Activated T-helper 17 cell treated with anti-CD3 and anti-CD28 coated beads, Interleukin-2, amount 50 U/mL, for 72 hours (primary cell): ENCODE measurements at regions not wholly inside any gene's neighbourhood (a gene's known extent, or its start where the extent isn't known, plus 50 kb on each side); places are given as distances from the start of the nearest gene placed in this dataset.
A peak's percentile ranks its signal among the peaks of the same experiment; 100 is the strongest.
"Not testable (repeated sequence)": the region's sequence is repeated elsewhere in the genome, so short reads cannot be mapped to it uniquely, and the experiment has no call there.

Experiments used
- ATAC-seq: fragments of 150-1000 bp; cut with Tn5 transposase; replicated peaks from 2 replicates; pipeline ENCODE4 v1.10.0; 2021; ENCODE audit warnings: mild to moderate bottlenecking, moderate library complexity
- H3K27ac Mint-ChIP-seq: one replicate; pipeline ENCODE4 v1.8.0; 2022; ENCODE audit warnings: mixed read lengths
- H3K27me3 Mint-ChIP-seq: one replicate; pipeline ENCODE4 v1.8.0; 2022; ENCODE audit warnings: mixed read lengths
- H3K36me3 Mint-ChIP-seq: one replicate; pipeline ENCODE4 v1.8.0; 2022; ENCODE audit warnings: low read depth, mild to moderate bottlenecking, mixed read lengths
- H3K4me1 Mint-ChIP-seq: one replicate; pipeline ENCODE4 v1.8.0; 2022; ENCODE audit warnings: mixed read lengths
- H3K4me3 Mint-ChIP-seq: one replicate; pipeline ENCODE4 v1.8.0; 2022; ENCODE audit warnings: mild to moderate bottlenecking, mixed read lengths
- H3K9me3 Mint-ChIP-seq: one replicate; pipeline ENCODE4 v1.8.0; 2022; ENCODE audit warnings: mixed read lengths

- H3K4me1 Mint-ChIP-seq: peaks cover 5% of the 10 kb centered on the region
- H3K27me3 Mint-ChIP-seq: no peaks in the 10 kb centered on the region
- H3K4me3 Mint-ChIP-seq: no peak overlapping the region
- peaks cover 69% of the 10 kb centered on the region for H3K36me3 Mint-ChIP-seq
- ATAC-seq: no peak
- no peaks in the 10 kb centered on the region for H3K9me3 Mint-ChIP-seq
- peak overlapping the region; percentile 53 for H3K27ac Mint-ChIP-seq
Measured at GRCh38 chr3:51588724-51589123, 50.2 kb downstream of the RAD54L2 start.

GRCh38 chr3:51591231-51591630 lies 52.7 kb downstream of the RAD54L2 start:
- Mint-ChIP-seq H3K9me3 (no peaks in the 10 kb centered on the region), H3K36me3 (peaks cover 87% of the 10 kb centered on the region), H3K4me3 (no peak overlapping the region), H3K27ac (no peak overlapping the region), H3K4me1 (peaks cover 5% of the 10 kb centered on the region), H3K27me3 (no peaks in the 10 kb centered on the region)
- ATAC-seq: no peak

- H3K9me3 Mint-ChIP-seq: no peaks in the 10 kb centered on the region
- no peak overlapping the region for H3K27ac Mint-ChIP-seq
- H3K27me3 Mint-ChIP-seq: no peaks in the 10 kb centered on the region
- no peak overlapping the region for H3K4me3 Mint-ChIP-seq
- ATAC-seq: no peak
- peaks cover 4% of the 10 kb centered on the region for H3K4me1 Mint-ChIP-seq
- peaks cover 79% of the 10 kb centered on the region for H3K36me3 Mint-ChIP-seq
Measured at GRCh38 chr3:51593697-51594096, 55.2 kb downstream of the RAD54L2 start.

- not testable (repeated sequence) for ATAC-seq
Measured at GRCh38 chr3:51599638-51600037, 61.1 kb downstream of the RAD54L2 start.

GRCh38 chr3:51604212-51604611 lies 65.7 kb downstream of the RAD54L2 start:
- peaks cover 14% of the 10 kb centered on the region for H3K36me3 Mint-ChIP-seq
- no peak for ATAC-seq
- no peaks in the 10 kb centered on the region for H3K9me3 Mint-ChIP-seq
- H3K4me1 Mint-ChIP-seq: peaks cover 24% of the 10 kb centered on the region
- H3K27me3 Mint-ChIP-seq: no peaks in the 10 kb centered on the region
- no peak overlapping the region for H3K4me3 Mint-ChIP-seq
- H3K27ac Mint-ChIP-seq: peak overlapping the region; percentile 11

More at GRCh38 chr3:51599638-51600037, 61.1 kb downstream of the RAD54L2 start:
- not testable (repeated sequence) for H3K4me3 Mint-ChIP-seq, H3K9me3 Mint-ChIP-seq, H3K27ac Mint-ChIP-seq, H3K27me3 Mint-ChIP-seq
- Mint-ChIP-seq H3K36me3 (peaks cover 41% of the 10 kb centered on the region), H3K4me1 (peaks cover 15% of the 10 kb centered on the region)

GRCh38 chr3:51605938-51606337 lies 65.1 kb upstream of the TEX264 start:
- H3K27me3 Mint-ChIP-seq: no peaks in the 10 kb centered on the region
- peaks cover 24% of the 10 kb centered on the region for H3K4me1 Mint-ChIP-seq
- H3K27ac Mint-ChIP-seq: peak overlapping the region; percentile 7
- no peak overlapping the region for H3K4me3 Mint-ChIP-seq
- peak; percentile 31 for ATAC-seq
- H3K9me3 Mint-ChIP-seq: no peaks in the 10 kb centered on the region
- H3K36me3 Mint-ChIP-seq: peaks cover 13% of the 10 kb centered on the region

- not testable (repeated sequence) for H3K27me3 Mint-ChIP-seq, ATAC-seq, H3K4me3 Mint-ChIP-seq, H3K27ac Mint-ChIP-seq, H3K9me3 Mint-ChIP-seq, H3K36me3 Mint-ChIP-seq
- peaks cover 24% of the 10 kb centered on the region for H3K4me1 Mint-ChIP-seq
Measured at GRCh38 chr3:51606871-51607270, 64.2 kb upstream of the TEX264 start.

- H3K27ac Mint-ChIP-seq, H3K4me3 Mint-ChIP-seq, H3K36me3 Mint-ChIP-seq, ATAC-seq, H3K9me3 Mint-ChIP-seq, H3K27me3 Mint-ChIP-seq: not testable (repeated sequence)
- H3K4me1 Mint-ChIP-seq: peaks cover 19% of the 10 kb centered on the region
Measured at GRCh38 chr3:51607591-51608325, 63.3 kb upstream of the TEX264 start.

GRCh38 chr3:51610708-51611107 lies 60.3 kb upstream of the TEX264 start:
- Mint-ChIP-seq H3K4me3 (no peak overlapping the region), H3K27me3 (no peaks in the 10 kb centered on the region), H3K36me3 (no peaks in the 10 kb centered on the region), H3K4me1 (peaks cover 7% of the 10 kb centered on the region), H3K27ac (no peak overlapping the region), H3K9me3 (no peaks in the 10 kb centered on the region)
- no peak for ATAC-seq

GRCh38 chr3:51617597-51617996 lies 53.5 kb upstream of the TEX264 start:
- H3K4me1 Mint-ChIP-seq: peaks cover 16% of the 10 kb centered on the region
- ATAC-seq: no peak
- no peaks in the 10 kb centered on the region for H3K36me3 Mint-ChIP-seq
- no peaks in the 10 kb centered on the region for H3K27me3 Mint-ChIP-seq
- H3K4me3 Mint-ChIP-seq: no peak overlapping the region
- H3K9me3 Mint-ChIP-seq: no peaks in the 10 kb centered on the region
- peak overlapping the region; percentile 28 for H3K27ac Mint-ChIP-seq

- not testable (repeated sequence) for H3K9me3 Mint-ChIP-seq, H3K36me3 Mint-ChIP-seq, H3K27me3 Mint-ChIP-seq, H3K4me3 Mint-ChIP-seq, ATAC-seq
- peak overlapping the region; percentile 1 for H3K27ac Mint-ChIP-seq
- H3K4me1 Mint-ChIP-seq: peaks cover 16% of the 10 kb centered on the region
Measured at GRCh38 chr3:51618038-51618437, 53.0 kb upstream of the TEX264 start.

- Mint-ChIP-seq H3K4me3 (no peak overlapping the region), H3K27ac (peak overlapping the region; percentile 1), H3K4me1 (peaks cover 16% of the 10 kb centered on the region), H3K27me3 (no peaks in the 10 kb centered on the region), H3K9me3 (no peaks in the 10 kb centered on the region), H3K36me3 (no peaks in the 10 kb centered on the region)
- no peak for ATAC-seq
Measured at GRCh38 chr3:51618496-51618895, 52.6 kb upstream of the TEX264 start.

- Mint-ChIP-seq H3K9me3 (no peaks in the 10 kb centered on the region), H3K36me3 (no peaks in the 10 kb centered on the region), H3K27ac (no peak overlapping the region), H3K4me3 (no peak overlapping the region), H3K4me1 (peaks cover 16% of the 10 kb centered on the region), H3K27me3 (no peaks in the 10 kb centered on the region)
- no peak for ATAC-seq
Measured at GRCh38 chr3:51619983-51620382, 51.1 kb upstream of the TEX264 start.

- no peak overlapping the region for H3K27ac Mint-ChIP-seq
- ATAC-seq: no peak
- no peaks in the 10 kb centered on the region for H3K27me3 Mint-ChIP-seq
- H3K36me3 Mint-ChIP-seq: no peaks in the 10 kb centered on the region
- H3K9me3 Mint-ChIP-seq: no peaks in the 10 kb centered on the region
- H3K4me1 Mint-ChIP-seq: peaks cover 16% of the 10 kb centered on the region
- no peak overlapping the region for H3K4me3 Mint-ChIP-seq
Measured at GRCh38 chr3:51620543-51620942, 50.5 kb upstream of the TEX264 start.

GRCh38 chr3:51621091-51621892 lies 49.8 kb upstream of the TEX264 start:
- no peaks in the 10 kb centered on the region for H3K9me3 Mint-ChIP-seq
- no peak overlapping the region for H3K4me3 Mint-ChIP-seq
- peak overlapping the region; percentile 7 for H3K27ac Mint-ChIP-seq
- H3K27me3 Mint-ChIP-seq: no peaks in the 10 kb centered on the region
- H3K36me3 Mint-ChIP-seq: no peaks in the 10 kb centered on the region
- ATAC-seq: no peak
- H3K4me1 Mint-ChIP-seq: peaks cover 16% of the 10 kb centered on the region
